ENCODE measurements at regions not wholly inside any gene's neighbourhood (a gene's known extent, or its start where the extent isn't known, plus 50 kb on each side); places are given as distances from the start of the nearest gene placed in this dataset.

- no peaks in the 10 kb centered on the region for H3K36me3 ChIP-seq
- H3K4me1 ChIP-seq (ENCODE audit: control insufficient read depth in 1 of 2, low read depth in 2 of 2): no peaks in the 10 kb centered on the region
- no peak overlapping the region for H3K4me3 ChIP-seq
- no peak overlapping the region for H3K27ac ChIP-seq
- H3K27me3 ChIP-seq (replicated peaks; ENCODE audit: insufficient read depth): no peaks in the 10 kb centered on the region
- ATAC-seq (ENCODE audit: insufficient number of reproducible peaks, low FRiP score, low read depth) (no peak), DNase-seq (ENCODE audit: low spot score) (no peak)
- H3K9me3 ChIP-seq: no peaks in the 10 kb centered on the region
- TF ChIP-seq, protein P1, sequence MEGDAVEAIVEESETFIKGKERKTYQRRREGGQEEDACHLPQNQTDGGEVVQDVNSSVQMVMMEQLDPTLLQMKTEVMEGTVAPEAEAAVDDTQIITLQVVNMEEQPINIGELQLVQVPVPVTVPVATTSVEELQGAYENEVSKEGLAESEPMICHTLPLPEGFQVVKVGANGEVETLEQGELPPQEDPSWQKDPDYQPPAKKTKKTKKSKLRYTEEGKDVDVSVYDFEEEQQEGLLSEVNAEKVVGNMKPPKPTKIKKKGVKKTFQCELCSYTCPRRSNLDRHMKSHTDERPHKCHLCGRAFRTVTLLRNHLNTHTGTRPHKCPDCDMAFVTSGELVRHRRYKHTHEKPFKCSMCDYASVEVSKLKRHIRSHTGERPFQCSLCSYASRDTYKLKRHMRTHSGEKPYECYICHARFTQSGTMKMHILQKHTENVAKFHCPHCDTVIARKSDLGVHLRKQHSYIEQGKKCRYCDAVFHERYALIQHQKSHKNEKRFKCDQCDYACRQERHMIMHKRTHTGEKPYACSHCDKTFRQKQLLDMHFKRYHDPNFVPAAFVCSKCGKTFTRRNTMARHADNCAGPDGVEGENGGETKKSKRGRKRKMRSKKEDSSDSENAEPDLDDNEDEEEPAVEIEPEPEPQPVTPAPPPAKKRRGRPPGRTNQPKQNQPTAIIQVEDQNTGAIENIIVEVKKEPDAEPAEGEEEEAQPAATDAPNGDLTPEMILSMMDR (IDR thresholded peaks at IDR 0.05): no peak
Observed at GRCh38 chr6:76397966-76398365, 325.5 kb upstream of the IMPG1 start.

- H3K4me1 ChIP-seq (ENCODE audit: control insufficient read depth in 1 of 2, low read depth in 2 of 2): no peaks in the 10 kb centered on the region
- TF ChIP-seq, protein P1 (IDR thresholded peaks at IDR 0.05): no peak
- H3K4me3 ChIP-seq: no peak overlapping the region
- H3K27ac ChIP-seq: no peak overlapping the region
- no peak for DNase-seq (ENCODE audit: low spot score)
- no peaks in the 10 kb centered on the region for H3K36me3 ChIP-seq
- H3K9me3 ChIP-seq: no peaks in the 10 kb centered on the region
- H3K27me3 ChIP-seq (replicated peaks; ENCODE audit: insufficient read depth): no peaks in the 10 kb centered on the region
- no peak for ATAC-seq (ENCODE audit: insufficient number of reproducible peaks, low FRiP score, low read depth)
Observed at GRCh38 chr6:76382201-76382600, 309.7 kb upstream of the IMPG1 start.

- TF ChIP-seq, protein P1 (IDR thresholded peaks at IDR 0.05): no peak
- no peak overlapping the region for H3K4me3 ChIP-seq
Observed at GRCh38 chr6:76381612-76382011, 309.1 kb upstream of the IMPG1 start.

GRCh38 chr6:76351275-76351674 is 278.8 kb upstream of the IMPG1 start:
- DNase-seq (ENCODE audit: low spot score) (no peak), ATAC-seq (ENCODE audit: insufficient number of reproducible peaks, low FRiP score, low read depth) (no peak)
- no peaks in the 10 kb centered on the region for H3K27me3 ChIP-seq (replicated peaks; ENCODE audit: insufficient read depth)
- no peaks in the 10 kb centered on the region for H3K9me3 ChIP-seq
- H3K4me3 ChIP-seq: no peak overlapping the region
- H3K4me1 ChIP-seq (ENCODE audit: control insufficient read depth in 1 of 2, low read depth in 2 of 2): no peaks in the 10 kb centered on the region
- H3K36me3 ChIP-seq: no peaks in the 10 kb centered on the region
- H3K27ac ChIP-seq: no peak overlapping the region
- TF ChIP-seq, protein P1 (IDR thresholded peaks at IDR 0.05): peak; percentile 11

More at GRCh38 chr6:76381612-76382011, 309.1 kb upstream of the IMPG1 start:
- Histone ChIP-seq H3K9me3 (peaks cover under 1% of the 10 kb centered on the region), H3K36me3 (no peaks in the 10 kb centered on the region), H3K27ac (no peak overlapping the region), H3K27me3 (replicated peaks; ENCODE audit: insufficient read depth) (no peaks in the 10 kb centered on the region), H3K4me1 (ENCODE audit: control insufficient read depth in 1 of 2, low read depth in 2 of 2) (no peaks in the 10 kb centered on the region)
- ATAC-seq (ENCODE audit: insufficient number of reproducible peaks, low FRiP score, low read depth) (no peak), DNase-seq (ENCODE audit: low spot score) (no peak)

- Histone ChIP-seq H3K27ac (no peak overlapping the region), H3K27me3 (replicated peaks; ENCODE audit: insufficient read depth) (no peaks in the 10 kb centered on the region), H3K4me3 (no peak overlapping the region), H3K9me3 (no peaks in the 10 kb centered on the region), H3K36me3 (no peaks in the 10 kb centered on the region), H3K4me1 (ENCODE audit: control insufficient read depth in 1 of 2, low read depth in 2 of 2) (peaks cover 0 to 3% of the 10 kb centered on the region in 2 donors)
- TF ChIP-seq, protein P1 (IDR thresholded peaks at IDR 0.05): no peak
- ATAC-seq (ENCODE audit: insufficient number of reproducible peaks, low FRiP score, low read depth) (no peak), DNase-seq (ENCODE audit: low spot score) (no peak)
Observed at GRCh38 chr6:76347539-76347938, 275.1 kb upstream of the IMPG1 start.

Data from thoracic aorta (tissue), 2 donors.